Cardiac septum (tissue), 1 donor: ENCODE measurements at regions not wholly inside any gene's neighbourhood (a gene's known extent, or its start where the extent isn't known, plus 50 kb on each side); places are given as distances from the start of the nearest gene placed in this dataset.
"Not testable (repeated sequence)": the region's sequence is repeated elsewhere in the genome, so short reads cannot be mapped to it uniquely, and the experiment has no call there.

Source experiments
- DNase-seq: peaks from one replicate; pipeline ENCODE4 v3.0.0-alpha.2; 2020; ENCODE audit warnings: low spot score
- intact Hi-C: fragments of 100-400 bp; cut with DNase I; formaldehyde crosslinking; loops from one replicate; pipeline ENCODE4 v1.14.0; 2022
- donor health status: DM: no; HTN: no; CAD: no.

GRCh38 chr7:131769241-131769640 is 212.8 kb upstream of the PODXL start:
- intact Hi-C loops: no loop called here
- DNase-seq: no peak

- DNase-seq: no peak
- intact Hi-C loops: no loop called here
Observed at GRCh38 chr7:131767591-131767990, 211.2 kb upstream of the PODXL start.

- intact Hi-C loops: no loop called here
- no peak for DNase-seq
Observed at GRCh38 chr7:131765575-131765974, 209.1 kb upstream of the PODXL start.

- intact Hi-C loops: no loop called here
Observed at GRCh38 chr7:131764143-131764775, 207.8 kb upstream of the PODXL start.

GRCh38 chr7:131762753-131763152 is 206.3 kb upstream of the PODXL start:
- no peak for DNase-seq
- intact Hi-C loops: no loop called here

More at GRCh38 chr7:131764143-131764775, 207.8 kb upstream of the PODXL start:
- no peak for DNase-seq

GRCh38 chr7:131755801-131756200 is 199.4 kb upstream of the PODXL start:
- DNase-seq, intact Hi-C loops: not testable (repeated sequence)

- intact Hi-C loops: no loop called here
Observed at GRCh38 chr7:131753620-131754222, 197.3 kb upstream of the PODXL start.

GRCh38 chr7:131747658-131748232 is 191.3 kb upstream of the PODXL start:
- no peak for DNase-seq
- intact Hi-C loops: no loop called here

More at GRCh38 chr7:131753620-131754222, 197.3 kb upstream of the PODXL start:
- no peak for DNase-seq

GRCh38 chr7:131745390-131746248 is 189.2 kb upstream of the PODXL start:
- intact Hi-C loops: no loop called here
- no peak for DNase-seq

GRCh38 chr7:131741446-131741845 is 185.0 kb upstream of the PODXL start:
- intact Hi-C loops: no loop called here
- peak; percentile 29 for DNase-seq

- intact Hi-C loops: no loop called here
- no peak for DNase-seq
Observed at GRCh38 chr7:131737746-131738465, 181.5 kb upstream of the PODXL start.

GRCh38 chr7:131735101-131735500 is 178.7 kb upstream of the PODXL start:
- no peak for DNase-seq
- intact Hi-C loops: no loop called here

GRCh38 chr7:131733604-131734003 is 177.2 kb upstream of the PODXL start:
- no peak for DNase-seq
- intact Hi-C loops: no loop called here

- no peak for DNase-seq
Observed at GRCh38 chr7:131727189-131727588, 170.8 kb upstream of the PODXL start.

GRCh38 chr7:131726686-131727085 is 170.3 kb upstream of the PODXL start:
- DNase-seq: no peak
- intact Hi-C loops: no loop called here

More at GRCh38 chr7:131727189-131727588, 170.8 kb upstream of the PODXL start:
- intact Hi-C loops: no loop called here

- intact Hi-C loops: no loop called here
- no peak for DNase-seq
Observed at GRCh38 chr7:131726031-131726430, 169.6 kb upstream of the PODXL start.

GRCh38 chr7:131724776-131725345 is 168.4 kb upstream of the PODXL start:
- intact Hi-C loops: no loop called here
- no peak for DNase-seq

- no peak for DNase-seq
- intact Hi-C loops: no loop called here
Observed at GRCh38 chr7:131723926-131724325, 167.5 kb upstream of the PODXL start.

- DNase-seq: no peak
- intact Hi-C loops: no loop called here
Observed at GRCh38 chr7:131722371-131722770, 165.9 kb upstream of the PODXL start.
